Suprapubic skin (tissue), 3 donors: ENCODE measurements at regions not wholly inside any gene's neighbourhood (a gene's known extent, or its start where the extent isn't known, plus 50 kb on each side); places are given as distances from the start of the nearest gene placed in this dataset.

ENCODE experiments used
- CTCF ChIP-seq, 2 donors: fragments of 200-600 bp in 1 of 2; fragments of 450-650 bp in 1 of 2; sonication (generic) in 1 of 2; IDR thresholded peaks; one replicate each; pipeline ENCODE4 v1.5.1; 2016 to 2019; ENCODE audit warnings: antibody characterized with exemption in 2 of 2, mild to moderate bottlenecking in 1 of 2, moderate library complexity in 1 of 2
- POLR2A ChIP-seq, 2 donors: fragments of 450-650 bp; IDR thresholded peaks; one replicate each; pipeline ENCODE4 v1.6.1; 2017; ENCODE audit warnings: antibody characterized with exemption in 2 of 2, mild to moderate bottlenecking in 2 of 2, moderate library complexity in 2 of 2

- TF ChIP-seq POLR2A (IDR thresholded peaks at IDR 0.05): no peak
- no peak for TF ChIP-seq CTCF (IDR thresholded peaks at IDR 0.05)
Observed at GRCh38 chr11:15446315-15446714, 331.6 kb downstream of the INSC start.
